Right lobe of liver (tissue), 4 donors: ENCODE measurements at regions not wholly inside any gene's neighbourhood (a gene's known extent, or its start where the extent isn't known, plus 50 kb on each side); places are given as distances from the start of the nearest gene placed in this dataset.

ENCODE experiments used
- CTCF ChIP-seq, 4 donors: fragments of 200-600 bp in 3 of 4; fragments of 450-650 bp in 1 of 4; IDR thresholded peaks; one replicate each; pipeline versions ENCODE4 v1.5.1 to v1.8.0; 2016 to 2022; ENCODE audit warnings: antibody characterized with exemption in 4 of 4, mild to moderate bottlenecking in 2 of 4
- POLR2A ChIP-seq: fragments of 450-650 bp; IDR thresholded peaks from one replicate; pipeline ENCODE4 v1.6.1; 2017; ENCODE audit warnings: antibody characterized with exemption, mild to moderate bottlenecking
- donor health status: DM: no; HTN: no; CAD: no.
- donor health status: DM: no; HTN: no; CAD: no.
- donor health status: DM: no; HTN: yes; CAD: no.

GRCh38 chr13:109593230-109593629 is 193.2 kb downstream of the IRS2 start:
- TF ChIP-seq CTCF (IDR thresholded peaks at IDR 0.05) = no peak
- no peak for TF ChIP-seq POLR2A
